IMR-90 (cell line): ENCODE measurements at regions not wholly inside any gene's neighbourhood (a gene's known extent, or its start where the extent isn't known, plus 50 kb on each side); places are given as distances from the start of the nearest gene placed in this dataset.

Experiments used
- ATAC-seq: fragments of 200-7000 bp; cut with Tn5 transposase; 2 replicates; pipeline ENCODE4 v1.9.1; 2020; ENCODE audit warnings: low read depth, mild to moderate bottlenecking, moderate library complexity
- BruUV-seq: library from RNA; stranded (reverse); fragments of 400-500 nt; replicated peaks from 2 replicates; lab custom pipeline; 2021; lab: Mats Ljungman, UMichigan
- CTCF ChIA-PET: fragments of 300-600 bp; formaldehyde crosslinking; extraction: SDS; loops from one replicate; lab custom pipeline; 2021; ENCODE audit warnings: antibody characterized with exemption; lab: Yijun Ruan, JAX
- POLR2A ChIA-PET: fragments of 300-600 bp; sonication (Branson Sonifier 250); formaldehyde crosslinking; loops from one replicate; lab custom pipeline; 2022; ENCODE audit warnings: antibody characterized with exemption; ENCODE audit not compliant: unreplicated experiment; lab: Charles Lee
- DNase-seq: peaks from one replicate; pipeline ENCODE4 v3.0.0; 2013
- H2AFZ ChIP-seq: replicated peaks from 2 replicates; pipeline ENCODE3; 2013; ENCODE audit warnings: low read length, mild to moderate bottlenecking; ENCODE audit not compliant: poor library complexity
- H2AK5ac ChIP-seq: 2 replicates; pipeline ENCODE4 v1.6.1; 2013; ENCODE audit warnings: low read depth, low read length, inconsistent platforms
- H2AK9ac ChIP-seq: replicated peaks from 2 replicates; pipeline ENCODE3; 2013; ENCODE audit warnings: mild to moderate bottlenecking, low read depth, low read length, moderate library complexity; ENCODE audit not compliant: poor library complexity
- H2BK120ac ChIP-seq: 2 replicates; pipeline ENCODE4 v1.6.1; 2013; ENCODE audit warnings: low read depth, low read length, inconsistent platforms
- H2BK15ac ChIP-seq: 3 replicates; pipeline ENCODE4 v1.6.1; 2013; ENCODE audit warnings: low read depth, low read length, inconsistent platforms
- H2BK20ac ChIP-seq: 2 replicates; pipeline ENCODE4 v1.6.1; 2013; ENCODE audit warnings: low read depth, mild to moderate bottlenecking, inconsistent platforms, low read length, moderate library complexity
- H2BK5ac ChIP-seq: 2 replicates; pipeline ENCODE4 v1.6.1; 2013; ENCODE audit warnings: mild to moderate bottlenecking, low read depth, low read length, inconsistent platforms; ENCODE audit not compliant: poor library complexity, severe bottlenecking
- H3K14ac ChIP-seq: replicated peaks from 2 replicates; pipeline ENCODE4 v1.6.1; 2013; ENCODE audit warnings: low read depth, low read length, inconsistent platforms
- H3K18ac ChIP-seq: 2 replicates; pipeline ENCODE4 v1.6.1; 2013; ENCODE audit warnings: low read depth, low read length, control low read depth
- H3K23ac ChIP-seq: 2 replicates; pipeline ENCODE4 v1.6.1; 2013; ENCODE audit warnings: low read depth, low read length, inconsistent platforms
- H3K27ac ChIP-seq: 2 replicates; pipeline ENCODE4 v1.5.1; 2013; ENCODE audit warnings: mild to moderate bottlenecking, control low read depth, low read length; ENCODE audit not compliant: insufficient read depth
- H3K27me3 ChIP-seq: 2 replicates; pipeline ENCODE4 v1.6.1; 2013; ENCODE audit warnings: low read length; ENCODE audit not compliant: control insufficient read depth, insufficient read depth
- H3K36me3 ChIP-seq: 2 replicates; pipeline ENCODE4 v1.6.1; 2013; ENCODE audit warnings: low read length, mixed read lengths; ENCODE audit not compliant: control insufficient read depth, insufficient read depth
- H3K4ac ChIP-seq: 2 replicates; pipeline ENCODE4 v1.6.1; 2013; ENCODE audit warnings: low read depth, low read length, inconsistent platforms
- H3K4me1 ChIP-seq: 2 replicates; pipeline ENCODE4 v1.6.1; 2013; ENCODE audit warnings: low read length, mixed read lengths; ENCODE audit not compliant: control insufficient read depth, insufficient read depth
- H3K4me2 ChIP-seq: 2 replicates; pipeline ENCODE4 v1.6.1; 2013; ENCODE audit warnings: low read depth, mild to moderate bottlenecking, control low read depth, low read length, moderate library complexity
- H3K4me3 ChIP-seq: 2 replicates; pipeline ENCODE4 v1.5.1; 2013; ENCODE audit warnings: low read depth, mild to moderate bottlenecking, control low read depth, low read length, moderate library complexity; ENCODE audit not compliant: insufficient read depth
- H3K56ac ChIP-seq: 2 replicates; pipeline ENCODE4 v1.6.1; 2013; ENCODE audit warnings: low read length, inconsistent platforms; ENCODE audit not compliant: insufficient read depth; ENCODE audit errors: extremely low read depth
- H3K79me1 ChIP-seq, 2 experiments: 2 replicates each; pipeline ENCODE4 v1.6.1; 2013; ENCODE audit warnings: low read length in 2 of 2, inconsistent platforms in 1 of 2, low read depth in 1 of 2
- H3K9ac ChIP-seq: 2 replicates; pipeline ENCODE4 v1.6.1; 2013; ENCODE audit warnings: low read depth, low read length, control low read depth
- H3K9me1 ChIP-seq: 2 replicates; pipeline ENCODE4 v1.6.1; 2013; ENCODE audit warnings: low read length, inconsistent platforms; ENCODE audit not compliant: insufficient read depth
- H3K9me3 ChIP-seq: 2 replicates; pipeline ENCODE4 v1.6.1; 2013; ENCODE audit warnings: low read length; ENCODE audit not compliant: control insufficient read depth, insufficient read depth
- H4K20me1 ChIP-seq: 2 replicates; pipeline ENCODE4 v1.6.1; 2013; ENCODE audit warnings: low read length, inconsistent platforms; ENCODE audit not compliant: insufficient read depth
- H4K5ac ChIP-seq: 2 replicates; pipeline ENCODE4 v1.6.1; 2013; ENCODE audit warnings: mild to moderate bottlenecking, low read depth, low read length, control low read depth
- H4K8ac ChIP-seq, 2 experiments: 2 replicates each; pipeline ENCODE4 v1.6.1; 2013; ENCODE audit warnings: low read depth in 2 of 2, low read length in 2 of 2, control low read depth in 1 of 2, inconsistent platforms in 1 of 2
- H4K91ac ChIP-seq: 2 replicates; pipeline ENCODE4 v1.6.1; 2013; ENCODE audit warnings: low read depth, low read length, inconsistent platforms; ENCODE audit not compliant: insufficient read depth
- BHLHE40 ChIP-seq: fragments of 150-350 bp; IDR thresholded peaks from 2 replicates; pipeline ENCODE4 v1.6.1; 2016; ENCODE audit warnings: mild to moderate bottlenecking, low read depth, low read length
- CEBPB ChIP-seq: IDR thresholded peaks from 2 replicates; pipeline ENCODE4 v1.6.1; 2012; ENCODE audit warnings: low read depth, low read length, improper control_type of control experiment
- CHD1 ChIP-seq: IDR thresholded peaks from 2 replicates; pipeline ENCODE4 v1.6.1; 2012; ENCODE audit warnings: low read depth, low read length, improper control_type of control experiment
- CTCF ChIP-seq: conservative IDR thresholded peaks from 2 replicates; pipeline ENCODE4 v1.5.1; 2012; ENCODE audit warnings: mild to moderate bottlenecking, low read depth, low read length, improper control_type of control experiment
- ELK1 ChIP-seq: fragments of 150-350 bp; IDR thresholded peaks from 2 replicates; pipeline ENCODE4 v1.6.1; 2016; ENCODE audit warnings: low read depth, mild to moderate bottlenecking, low read length, moderate library complexity, borderline replicate concordance
- FOS ChIP-seq: fragments of 150-350 bp; IDR thresholded peaks from 2 replicates; pipeline ENCODE4 v1.6.1; 2016; ENCODE audit warnings: low read depth, low read length
- MAFK ChIP-seq: IDR thresholded peaks from 2 replicates; pipeline ENCODE4 v1.6.1; 2012; ENCODE audit warnings: low read depth, low read length, improper control_type of control experiment
- MAZ ChIP-seq: IDR thresholded peaks from 2 replicates; pipeline ENCODE4 v1.6.1; 2012; ENCODE audit warnings: low read depth, mild to moderate bottlenecking, low read length, improper control_type of control experiment, moderate library complexity, borderline replicate concordance
- MXI1 ChIP-seq: IDR thresholded peaks from 2 replicates; pipeline ENCODE4 v1.6.1; 2012; ENCODE audit warnings: low read depth, mild to moderate bottlenecking, low read length, moderate library complexity, borderline replicate concordance
- POLR2A ChIP-seq: IDR thresholded peaks from 2 replicates; pipeline ENCODE4 v1.6.1; 2012; ENCODE audit warnings: mild to moderate bottlenecking, low read depth, low read length
- RAD21 ChIP-seq: IDR thresholded peaks from 2 replicates; pipeline ENCODE4 v1.6.1; 2012; ENCODE audit warnings: low read length, improper control_type of control experiment
- RCOR1 ChIP-seq: IDR thresholded peaks from 2 replicates; pipeline ENCODE4 v1.6.1; 2012; ENCODE audit warnings: mild to moderate bottlenecking, low read length, improper control_type of control experiment; ENCODE audit not compliant: insufficient replicate concordance
- RFX5 ChIP-seq: IDR thresholded peaks from 2 replicates; pipeline ENCODE4 v1.8.0; 2012; ENCODE audit warnings: low read depth, mild to moderate bottlenecking, low read length, moderate library complexity
- SMC3 ChIP-seq: fragments of 150-350 bp; IDR thresholded peaks from 2 replicates; pipeline ENCODE4 v1.6.1; 2016; ENCODE audit warnings: low read depth, mild to moderate bottlenecking, antibody characterized with exemption, low read length, moderate library complexity
- USF2 ChIP-seq: fragments of 150-350 bp; IDR thresholded peaks from 2 replicates; pipeline ENCODE4 v1.6.1; 2017; ENCODE audit warnings: mild to moderate bottlenecking, antibody characterized with exemption, low read length, low read depth
- WGBS, 2 experiments: methylation state at CpG; one replicate each; pipeline versions ENCODE4 v1.1.5 to v1.1.7; 2013; ENCODE audit warnings: missing lambda C conversion rate in 2 of 2; ENCODE audit not compliant: insufficient read length in 1 of 2; ENCODE audit errors: extremely low coverage in 2 of 2; 5-methylcytosine and 5-hydroxymethylcytosine counted together
- dilution Hi-C: fragments of 300-500 bp; cut with HindIII; formaldehyde crosslinking; loops from one replicate; pipeline ENCODE4 v1.14.3; 2018; ENCODE audit warnings: low sequenced_read_pairs; ENCODE audit not compliant: unreplicated experiment
- in situ Hi-C: fragments of 300-500 bp; cut with MboI; formaldehyde crosslinking; loops from 3 replicates; pipeline ENCODE4 v1.14.3; 2019; ENCODE audit warnings: low sequenced_read_pairs, inconsistent platforms, mixed read lengths
- intact Hi-C: fragments of 100-400 bp; cut with micrococcal nuclease; formaldehyde crosslinking; loops from 2 replicates; pipeline ENCODE4 v1.10.0; 2022

- H4K8ac ChIP-seq, result no peak overlapping the region
- H3K4me3 ChIP-seq, result no peak overlapping the region
- H3K4ac ChIP-seq, result 0 out of 2 replicates have a peak overlapping the region, but pooled peaks have one; percentile 11
- no peak overlapping the region for H3K4me2 ChIP-seq
- no peak overlapping the region for H2BK15ac ChIP-seq
- H3K14ac ChIP-seq, result no peak overlapping the region
- ATAC-seq (no peak), DNase-seq (no peak)
- no peak overlapping the region for H4K5ac ChIP-seq
- no peak overlapping the region for H3K9ac ChIP-seq
- no TSS peak for BruUV-seq
- intact Hi-C loops, result no loop called here
- no peak overlapping the region for H2AK5ac ChIP-seq
- no peaks in the 10 kb centered on the region for H3K27me3 ChIP-seq
- no CpG with 5 or more reads among the region's 5 CpGs for WGBS, 2 experiments
- no peak overlapping the region for H3K23ac ChIP-seq
- peak overlapping the region; percentile 33; the same call in 1 of the 2 replicates for H3K18ac ChIP-seq
- H3K27ac ChIP-seq, result no peak overlapping the region
- no peak overlapping the region for H4K91ac ChIP-seq
- H3K56ac ChIP-seq, result no peak overlapping the region
- in situ Hi-C loops, result no loop called here
- no peak overlapping the region for H2BK5ac ChIP-seq
- no peaks in the 10 kb centered on the region for H3K79me1 ChIP-seq
- dilution Hi-C loops, result no loop called here
- CTCF ChIA-PET, result no interaction called here
- no peaks in the 10 kb centered on the region for H4K20me1 ChIP-seq
- no peaks in the 10 kb centered on the region for H3K9me1 ChIP-seq
- peaks cover 8% of the 10 kb centered on the region for H3K4me1 ChIP-seq
- no peak for TF ChIP-seq USF2
- TF ChIP-seq RCOR1, result no peak
- no peak for TF ChIP-seq MXI1
- TF ChIP-seq CEBPB, result no peak
- no peak for TF ChIP-seq RAD21
- TF ChIP-seq MAZ, result no peak
- TF ChIP-seq SMC3, result no peak
- no peak for TF ChIP-seq FOS
- TF ChIP-seq CHD1, result no peak
- TF ChIP-seq ELK1, result no peak
- no peak for TF ChIP-seq RFX5
- no peak for TF ChIP-seq POLR2A
- no peak for TF ChIP-seq MAFK
- TF ChIP-seq BHLHE40, result no peak
- TF ChIP-seq CTCF, result no peak
- H3K36me3 ChIP-seq, result no peaks in the 10 kb centered on the region
- H2AK9ac ChIP-seq, result no peak overlapping the region
- H2BK120ac ChIP-seq, result no peak overlapping the region
- no peak overlapping the region for H2BK20ac ChIP-seq
- H3K9me3 ChIP-seq, result no peaks in the 10 kb centered on the region
- no peak overlapping the region for H2AFZ ChIP-seq
- POLR2A ChIA-PET, result no interaction called here
These were observed 132.8 kb upstream of the RAP1B start for GRCh38 chr12:68477906-68478305.
